DMS79 treated with DMSO at 0.1 percent for 48 hours (cell line): ENCODE measurements at regions not wholly inside any gene's neighbourhood (a gene's known extent, or its start where the extent isn't known, plus 50 kb on each side); places are given as distances from the start of the nearest gene placed in this dataset.

Experiments used
- DNase-seq: peaks from one replicate; lab custom pipeline; 2025; lab: John Stamatoyannopoulos, UW

DNA sequence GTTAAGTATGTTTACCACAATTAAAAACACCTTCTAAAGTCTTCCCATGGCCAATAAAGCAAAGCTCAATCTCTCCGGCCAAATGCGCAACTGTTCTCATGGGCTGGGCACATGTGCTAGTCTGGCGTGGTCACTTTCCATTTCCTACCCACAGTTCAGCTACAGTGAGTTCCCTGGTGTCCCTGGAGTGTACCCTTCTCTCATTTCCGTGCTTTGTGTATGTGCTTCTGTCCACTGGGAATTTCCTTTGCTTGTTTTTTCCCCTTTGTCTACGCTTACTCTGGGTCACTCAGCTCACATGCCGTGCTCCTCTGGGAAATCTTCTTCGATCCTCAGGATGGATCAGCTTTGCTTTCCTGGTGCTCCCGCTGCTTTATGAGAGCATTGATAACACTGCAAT lies 69.6 kb upstream of the GYPC start:
- no peak for DNase-seq

DNA sequence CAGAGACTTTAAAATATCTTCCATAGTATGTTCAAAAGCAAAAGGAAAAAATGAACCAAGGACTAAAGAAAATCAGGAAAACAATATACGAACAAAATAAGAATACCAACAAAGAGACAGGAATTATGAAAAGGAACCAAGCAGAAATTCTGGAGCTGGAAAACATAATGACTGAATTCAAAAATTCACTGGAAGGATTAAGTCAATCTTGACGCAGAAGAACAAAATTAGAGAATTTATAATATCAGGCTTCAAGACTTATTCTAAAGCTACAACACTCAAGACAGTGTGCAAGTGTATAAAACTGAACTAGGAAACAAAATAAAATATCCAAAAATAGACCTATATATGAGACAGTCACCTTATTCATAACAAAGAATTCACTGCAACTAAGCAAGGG lies 56.9 kb upstream of the GYPC start:
- no peak for DNase-seq

DNA sequence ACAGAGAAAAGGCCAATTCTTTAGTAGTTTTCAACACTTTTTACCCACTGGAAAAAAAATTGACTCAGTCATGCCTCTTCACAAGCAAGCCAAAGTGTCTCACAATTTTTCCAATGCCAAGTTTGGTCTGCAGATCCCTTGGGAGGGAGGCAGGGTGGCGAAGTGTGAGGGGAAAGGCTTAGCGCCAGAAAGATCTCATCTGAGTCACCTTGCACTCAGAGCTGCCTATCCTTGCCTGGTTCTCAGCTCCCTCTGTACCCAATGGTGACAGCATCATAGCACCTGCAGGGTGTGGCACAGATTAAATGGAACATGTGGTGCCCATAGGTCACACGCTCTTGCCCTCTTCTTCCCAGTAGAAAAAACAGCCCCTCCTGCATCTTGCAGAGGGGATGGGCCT lies 55.2 kb upstream of the GYPC start:
- no peak for DNase-seq

DNA sequence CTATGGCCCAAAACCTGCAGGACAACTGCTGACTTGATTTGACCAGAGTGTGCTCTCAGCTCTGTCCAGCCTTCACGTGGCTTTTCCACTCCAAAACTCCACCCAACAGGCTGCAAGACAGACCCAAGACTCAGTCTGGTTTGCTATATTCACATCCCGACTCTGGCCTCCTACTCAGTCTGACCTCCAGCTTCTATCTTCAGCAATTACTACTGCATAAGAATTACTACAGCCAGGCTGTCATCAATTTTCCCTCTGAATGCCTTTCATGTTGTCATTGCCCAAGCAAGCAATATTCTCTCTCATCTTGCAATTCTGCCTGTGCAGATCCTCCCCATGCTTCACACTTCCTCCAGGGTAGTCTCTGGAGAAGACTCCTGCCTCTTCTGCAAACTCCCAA lies 53.6 kb upstream of the GYPC start:
- no peak for DNase-seq
